Thyroid gland (tissue), 4 donors: ENCODE measurements at regions not wholly inside any gene's neighbourhood (a gene's known extent, or its start where the extent isn't known, plus 50 kb on each side); places are given as distances from the start of the nearest gene placed in this dataset.

Experiments
- DNase-seq, 2 donors: peaks; one replicate each; pipeline ENCODE4 v3.0.0-alpha.2; 2019
- H3K27ac ChIP-seq, 3 donors: fragments of 200-600 bp; sonication (generic); 1 replicate in 2 of 3; 2 replicates in 1 of 3; pipeline ENCODE4 v1.5.1; 2016 to 2019; ENCODE audit warnings: mild to moderate bottlenecking in 1 of 3, moderate library complexity in 1 of 3
- H3K27me3 ChIP-seq: fragments of 200-600 bp; sonication (generic); one replicate; pipeline ENCODE4 v1.5.1; 2019
- H3K36me3 ChIP-seq, 2 donors: fragments of 200-600 bp; sonication (generic); one replicate each; pipeline ENCODE4 v1.5.1; 2016 to 2019
- H3K4me1 ChIP-seq, 2 donors: fragments of 200-600 bp; sonication (generic); one replicate each; pipeline ENCODE4 v1.5.1; 2017 to 2019
- H3K4me3 ChIP-seq, 3 donors: fragments of 200-600 bp; sonication (generic); replicated peaks in 1 of 3; 1 replicate in 2 of 3; 2 replicates in 1 of 3; pipeline ENCODE4 v1.5.1; 2016; ENCODE audit warnings: mild to moderate bottlenecking in 1 of 3
- H3K9me3 ChIP-seq: fragments of 200-600 bp; sonication (generic); one replicate; pipeline ENCODE4 v1.5.1; 2017
- CTCF ChIP-seq, 6 experiments: fragments of 200-600 bp in 3 of 6; fragments of 450-650 bp in 3 of 6; sonication (generic) in 3 of 6; IDR thresholded peaks; one replicate each; pipeline ENCODE4 v1.5.1; 2016 to 2019; ENCODE audit warnings: antibody characterized with exemption in 6 of 6, mild to moderate bottlenecking in 2 of 6, inconsistent platforms in 1 of 6, moderate library complexity in 1 of 6
- POLR2A ChIP-seq, 2 donors: fragments of 450-650 bp; IDR thresholded peaks; one replicate each; pipeline ENCODE4 v1.6.1; 2017; ENCODE audit warnings: antibody characterized with exemption in 2 of 2, mild to moderate bottlenecking in 2 of 2, moderate library complexity in 1 of 2
- WGBS, 2 donors: methylation state at CpG; one replicate each; pipeline ENCODE4 v1.1.5; 2017; 5-methylcytosine and 5-hydroxymethylcytosine counted together
- intact Hi-C: fragments of 100-400 bp; cut with DNase I; formaldehyde crosslinking; loops from one replicate; pipeline ENCODE4 v1.15.1; 2023

- Histone ChIP-seq H3K9me3 (no peaks in the 10 kb centered on the region), H3K36me3 (no peaks in the 10 kb centered on the region), H3K27ac (no peak overlapping the region), H3K27me3 (no peaks in the 10 kb centered on the region), H3K4me1 (no peaks in the 10 kb centered on the region), H3K4me3 (no peak overlapping the region)
- DNase-seq = no peak
- 74 to 79% methylated on average over 2 of the region's 2 CpGs for WGBS, 2 donors
- intact Hi-C loops = no loop called here
- no peak for TF ChIP-seq CTCF (IDR thresholded peaks at IDR 0.05)
- no peak for TF ChIP-seq POLR2A (IDR thresholded peaks at IDR 0.05)
Observed at GRCh38 chr5:112004867-112005622, 248.1 kb upstream of the NREP start.

GRCh38 chr5:112002376-112002775 lies 245.4 kb upstream of the NREP start:
- Histone ChIP-seq H3K27ac (no peak overlapping the region), H3K4me1 (no peaks in the 10 kb centered on the region), H3K9me3 (no peaks in the 10 kb centered on the region), H3K36me3 (no peaks in the 10 kb centered on the region), H3K27me3 (no peaks in the 10 kb centered on the region), H3K4me3 (no peak overlapping the region)
- intact Hi-C loops = no loop called here
- no peak for DNase-seq
- no peak for TF ChIP-seq POLR2A (IDR thresholded peaks at IDR 0.05)
- TF ChIP-seq CTCF (IDR thresholded peaks at IDR 0.05) = no peak

GRCh38 chr5:111999286-111999685 lies 242.3 kb upstream of the NREP start:
- no peaks in the 10 kb centered on the region for H3K9me3 ChIP-seq
- H3K27me3 ChIP-seq = no peaks in the 10 kb centered on the region
- DNase-seq = no peak
- no peak overlapping the region for H3K27ac ChIP-seq
- no peak for TF ChIP-seq POLR2A (IDR thresholded peaks at IDR 0.05)
- TF ChIP-seq CTCF (IDR thresholded peaks at IDR 0.05) = no peak
- no peak overlapping the region for H3K4me3 ChIP-seq
- H3K4me1 ChIP-seq = no peaks in the 10 kb centered on the region
- intact Hi-C loops = no loop called here
- no peaks in the 10 kb centered on the region for H3K36me3 ChIP-seq
- 78 to 89% methylated on average over 1 of the region's 1 CpG for WGBS, 2 donors

- Histone ChIP-seq H3K9me3 (no peaks in the 10 kb centered on the region), H3K4me3 (no peak overlapping the region), H3K36me3 (no peaks in the 10 kb centered on the region), H3K27ac (no peak overlapping the region), H3K27me3 (no peaks in the 10 kb centered on the region), H3K4me1 (no peaks in the 10 kb centered on the region)
- no peak for DNase-seq
- TF ChIP-seq CTCF (IDR thresholded peaks at IDR 0.05) (no peak), POLR2A (IDR thresholded peaks at IDR 0.05) (no peak)
- intact Hi-C loops = no loop called here
- WGBS, 2 donors = 64 to 74% methylated on average over 3 of the region's 3 CpGs
Observed at GRCh38 chr5:111998871-111999270, 241.9 kb upstream of the NREP start.

- no peaks in the 10 kb centered on the region for H3K36me3 ChIP-seq
- TF ChIP-seq CTCF (IDR thresholded peaks at IDR 0.05) (no peak), POLR2A (IDR thresholded peaks at IDR 0.05) (no peak)
- no peak overlapping the region for H3K27ac ChIP-seq
- H3K4me3 ChIP-seq = no peak overlapping the region
- WGBS, 2 donors = 70% methylated on average over 3 of the region's 3 CpGs
- no peak for DNase-seq
- H3K4me1 ChIP-seq = no peaks in the 10 kb centered on the region
- no peaks in the 10 kb centered on the region for H3K9me3 ChIP-seq
- no peaks in the 10 kb centered on the region for H3K27me3 ChIP-seq
- intact Hi-C loops = no loop called here
Observed at GRCh38 chr5:111997711-111998110, 240.7 kb upstream of the NREP start.
